HG03039 (cell line): ENCODE measurements at regions not wholly inside any gene's neighbourhood (a gene's known extent, or its start where the extent isn't known, plus 50 kb on each side); places are given as distances from the start of the nearest gene placed in this dataset.
"Not testable (repeated sequence)": the region's sequence is repeated elsewhere in the genome, so short reads cannot be mapped to it uniquely, and the experiment has no call there.

Experiments used
- ATAC-seq: cut with Tn5 transposase; IDR thresholded peaks from one replicate; pipeline ENCODE4 v1.9.1; 2021; ENCODE audit warnings: mild to moderate bottlenecking, moderate library complexity; ENCODE audit not compliant: unreplicated experiment

GRCh38 chr10:52533986-52534385 lies 219.9 kb downstream of the DKK1 start:
- no peak for ATAC-seq

GRCh38 chr10:52539463-52539862 lies 225.4 kb downstream of the DKK1 start:
- ATAC-seq = no peak

- no peak for ATAC-seq
Observed at GRCh38 chr10:52540479-52540984, 226.5 kb downstream of the DKK1 start.

- ATAC-seq = no peak
Observed at GRCh38 chr10:52541006-52541473, 227.0 kb downstream of the DKK1 start.

- no peak for ATAC-seq
Observed at GRCh38 chr10:52542906-52543305, 228.8 kb downstream of the DKK1 start.

- no peak for ATAC-seq
Observed at GRCh38 chr10:52551046-52551445, 221.5 kb downstream of the MBL2 start.

- ATAC-seq = peak; percentile 64
Observed at GRCh38 chr10:52558090-52558489, 214.5 kb downstream of the MBL2 start.

GRCh38 chr10:52561322-52561721 lies 211.3 kb downstream of the MBL2 start:
- no peak for ATAC-seq

GRCh38 chr10:52563360-52563759 lies 209.2 kb downstream of the MBL2 start:
- ATAC-seq = no peak

- ATAC-seq = no peak
Observed at GRCh38 chr10:52566471-52567246, 205.9 kb downstream of the MBL2 start.

GRCh38 chr10:52567247-52567580 lies 205.4 kb downstream of the MBL2 start:
- ATAC-seq = no peak

- ATAC-seq = no peak
Observed at GRCh38 chr10:52568309-52568708, 204.3 kb downstream of the MBL2 start.

GRCh38 chr10:52570490-52570889 lies 202.1 kb downstream of the MBL2 start:
- no peak for ATAC-seq

GRCh38 chr10:52571018-52571417 lies 201.6 kb downstream of the MBL2 start:
- ATAC-seq = no peak

- ATAC-seq = no peak
Observed at GRCh38 chr10:52571516-52572182, 200.9 kb downstream of the MBL2 start.

- no peak for ATAC-seq
Observed at GRCh38 chr10:52573347-52573746, 199.2 kb downstream of the MBL2 start.

GRCh38 chr10:52574697-52575096 lies 197.9 kb downstream of the MBL2 start:
- no peak for ATAC-seq

GRCh38 chr10:52577047-52577446 lies 195.5 kb downstream of the MBL2 start:
- no peak for ATAC-seq

- ATAC-seq = no peak
Observed at GRCh38 chr10:52578871-52579405, 193.6 kb downstream of the MBL2 start.

- ATAC-seq = not testable (repeated sequence)
Observed at GRCh38 chr10:52581636-52582035, 190.9 kb downstream of the MBL2 start.

- no peak for ATAC-seq
Observed at GRCh38 chr10:52583336-52583735, 189.2 kb downstream of the MBL2 start.

- no peak for ATAC-seq
Observed at GRCh38 chr10:52586710-52587109, 185.9 kb downstream of the MBL2 start.
